HG03066 (cell line): ENCODE measurements at regions not wholly inside any gene's neighbourhood (a gene's known extent, or its start where the extent isn't known, plus 50 kb on each side); places are given as distances from the start of the nearest gene placed in this dataset.
"Not testable (repeated sequence)": the region's sequence is repeated elsewhere in the genome, so short reads cannot be mapped to it uniquely, and the experiment has no call there.

Source experiments
- ATAC-seq: cut with Tn5 transposase; IDR thresholded peaks from one replicate; pipeline ENCODE4 v1.9.1; 2021; ENCODE audit warnings: low read depth; ENCODE audit not compliant: unreplicated experiment

- peak; percentile 96 for ATAC-seq
Observed at GRCh38 chr7:104956753-104957450, 57.1 kb upstream of the KMT2E start.

- ATAC-seq, result no peak
Observed at GRCh38 chr7:104958371-104958865, 55.6 kb upstream of the KMT2E start.

- ATAC-seq, result not testable (repeated sequence)
Observed at GRCh38 chr7:104959483-104959882, 54.5 kb upstream of the KMT2E start.

GRCh38 chr7:104960741-104961448, 53.1 kb upstream of the KMT2E start:
- ATAC-seq, result no peak

- no peak for ATAC-seq
Observed at GRCh38 chr7:104961821-104962220, 52.2 kb upstream of the KMT2E start.

GRCh38 chr7:104962781-104963180, 51.2 kb upstream of the KMT2E start:
- no peak for ATAC-seq

GRCh38 chr7:104963378-104963990, 50.5 kb upstream of the KMT2E start:
- ATAC-seq, result no peak

- no peak for ATAC-seq
Observed at GRCh38 chr7:104963991-104964385, 50.0 kb upstream of the KMT2E start.
